Esophagus squamous epithelium (tissue), 4 donors: ENCODE measurements at regions not wholly inside any gene's neighbourhood (a gene's known extent, or its start where the extent isn't known, plus 50 kb on each side); places are given as distances from the start of the nearest gene placed in this dataset.

Experiments
- CTCF ChIP-seq, 6 experiments: fragments of 450-650 bp in 4 of 6; fragments of 200-600 bp in 2 of 6; sonication (generic) in 2 of 6; IDR thresholded peaks; one replicate each; pipeline ENCODE4 v1.5.1; 2016 to 2019; ENCODE audit warnings: antibody characterized with exemption in 6 of 6, mild to moderate bottlenecking in 4 of 6, moderate library complexity in 4 of 6
- POLR2A ChIP-seq, 4 donors: fragments of 450-650 bp; IDR thresholded peaks; one replicate each; pipeline ENCODE4 v1.6.1; 2017; ENCODE audit warnings: antibody characterized with exemption in 4 of 4, mild to moderate bottlenecking in 4 of 4, moderate library complexity in 3 of 4

GRCh38 chr9:86534572-86535258 lies 180.5 kb upstream of the TUT7 start:
- no peak for TF ChIP-seq CTCF (IDR thresholded peaks at IDR 0.05)
- TF ChIP-seq POLR2A (IDR thresholded peaks at IDR 0.05) = no peak
